HuH-7.5 (cell line): ENCODE measurements at regions not wholly inside any gene's neighbourhood (a gene's known extent, or its start where the extent isn't known, plus 50 kb on each side); places are given as distances from the start of the nearest gene placed in this dataset.

Experiments
- DNase-seq: peaks from one replicate; pipeline ENCODE4 v3.0.0; 2011; ENCODE audit warnings: low spot score

DNA sequence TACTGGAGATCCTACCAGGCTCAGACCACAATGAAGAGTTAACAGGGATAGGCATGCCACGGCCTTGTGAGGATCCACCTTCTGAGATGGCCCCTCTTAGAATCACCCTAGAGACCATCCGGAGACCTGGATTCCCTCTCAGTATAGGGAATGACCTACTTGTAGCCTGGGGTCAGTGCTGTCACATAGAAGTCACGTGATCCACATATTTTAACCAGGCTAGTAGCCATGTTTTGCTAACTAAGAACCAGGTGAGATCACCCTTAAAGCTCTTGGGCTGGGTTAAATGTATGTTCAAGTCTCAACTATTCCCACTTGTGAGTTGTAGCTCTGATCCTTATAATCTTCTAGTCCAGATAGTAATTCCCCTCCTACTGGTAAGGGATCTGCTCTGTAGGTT lies 215.4 kb downstream of the CCNG2 start:
- DNase-seq, result no peak

DNA sequence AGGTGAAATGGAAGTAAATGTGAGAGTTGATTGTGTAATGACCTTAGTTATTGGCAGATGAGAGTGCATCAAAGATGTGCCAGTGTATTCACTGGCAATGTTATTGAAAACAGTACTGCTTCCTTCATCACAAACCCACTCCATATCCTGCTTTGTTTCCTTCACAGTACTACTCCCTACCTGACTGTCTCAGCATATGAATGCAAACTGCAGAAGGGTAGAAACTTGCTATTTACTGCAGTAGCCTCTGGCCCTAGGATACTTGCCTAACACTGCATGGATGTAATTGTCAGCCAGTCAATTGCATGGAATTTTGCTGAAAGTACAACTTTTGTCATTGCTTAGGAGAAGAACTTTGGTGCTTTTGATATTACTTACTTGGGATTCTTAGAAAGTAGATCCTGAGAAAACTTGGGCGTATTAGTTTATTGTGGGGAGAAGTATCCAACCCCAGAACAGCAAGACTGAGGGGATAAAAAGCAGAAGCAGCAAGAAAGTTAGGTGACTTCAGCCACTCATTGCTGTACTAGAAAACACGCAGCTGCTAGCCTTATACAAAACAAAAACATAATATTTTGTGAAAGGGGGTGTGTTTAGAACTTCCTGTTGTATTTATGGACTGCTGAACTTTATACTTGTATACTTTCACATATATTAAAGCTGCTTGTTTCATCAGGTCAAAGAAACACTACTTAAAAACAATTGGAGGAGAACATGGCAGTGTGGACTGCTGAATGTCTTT lies 219.0 kb downstream of the CCNG2 start:
- no peak for DNase-seq

DNA sequence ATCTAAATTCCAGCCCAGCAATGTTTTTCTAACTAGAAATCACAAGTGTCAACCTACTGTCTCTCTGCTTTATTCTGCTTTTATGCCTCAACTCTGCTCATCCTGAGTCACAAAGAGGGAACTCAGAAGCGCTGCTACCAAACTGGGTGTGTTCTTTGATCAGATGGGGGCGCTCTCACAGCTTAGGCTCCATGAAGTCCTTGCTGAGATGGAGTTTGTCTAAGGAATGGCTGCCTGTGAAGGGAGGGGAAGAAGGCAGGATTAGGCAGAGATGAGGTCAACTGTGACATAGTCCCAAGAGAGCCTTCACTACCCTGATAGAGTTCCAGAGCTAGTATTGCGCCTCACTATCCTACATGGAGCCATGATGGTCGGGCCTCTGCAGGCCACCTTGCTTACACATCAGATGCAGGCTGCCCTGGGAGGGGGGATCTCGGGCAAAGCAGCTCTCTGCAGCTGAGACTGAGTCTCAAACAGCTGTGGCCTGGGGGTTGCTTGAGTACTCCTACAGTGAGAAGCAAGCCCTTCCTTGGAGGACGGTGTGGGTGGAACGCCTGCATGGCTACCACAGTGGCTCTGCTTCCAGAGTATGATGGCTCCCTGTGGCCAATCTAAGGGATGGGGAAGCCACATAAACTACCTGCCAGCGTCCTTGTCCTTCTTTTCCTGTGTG lies 219.9 kb downstream of the CCNG2 start:
- no peak for DNase-seq

DNA sequence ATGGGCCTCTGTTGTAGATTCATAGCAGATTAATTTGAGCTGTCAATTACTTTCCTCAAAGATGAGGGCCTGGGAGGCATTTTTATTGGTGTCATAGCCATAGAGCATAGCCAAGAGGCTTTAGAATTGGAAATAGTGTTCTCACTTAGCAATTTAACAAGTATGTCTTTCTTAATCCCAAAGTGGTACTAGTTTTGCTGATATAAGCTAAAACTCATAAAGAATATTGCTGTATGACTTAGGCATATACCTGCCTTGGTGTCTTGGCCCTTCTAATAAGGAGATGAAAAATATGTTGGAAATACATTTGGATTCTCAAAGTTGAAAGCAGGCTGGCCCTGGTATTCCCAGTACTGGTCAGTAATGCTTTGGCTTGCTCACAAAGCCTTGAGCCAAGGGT lies 221.5 kb upstream of the CXCL13 start:
- DNase-seq, result no peak

DNA sequence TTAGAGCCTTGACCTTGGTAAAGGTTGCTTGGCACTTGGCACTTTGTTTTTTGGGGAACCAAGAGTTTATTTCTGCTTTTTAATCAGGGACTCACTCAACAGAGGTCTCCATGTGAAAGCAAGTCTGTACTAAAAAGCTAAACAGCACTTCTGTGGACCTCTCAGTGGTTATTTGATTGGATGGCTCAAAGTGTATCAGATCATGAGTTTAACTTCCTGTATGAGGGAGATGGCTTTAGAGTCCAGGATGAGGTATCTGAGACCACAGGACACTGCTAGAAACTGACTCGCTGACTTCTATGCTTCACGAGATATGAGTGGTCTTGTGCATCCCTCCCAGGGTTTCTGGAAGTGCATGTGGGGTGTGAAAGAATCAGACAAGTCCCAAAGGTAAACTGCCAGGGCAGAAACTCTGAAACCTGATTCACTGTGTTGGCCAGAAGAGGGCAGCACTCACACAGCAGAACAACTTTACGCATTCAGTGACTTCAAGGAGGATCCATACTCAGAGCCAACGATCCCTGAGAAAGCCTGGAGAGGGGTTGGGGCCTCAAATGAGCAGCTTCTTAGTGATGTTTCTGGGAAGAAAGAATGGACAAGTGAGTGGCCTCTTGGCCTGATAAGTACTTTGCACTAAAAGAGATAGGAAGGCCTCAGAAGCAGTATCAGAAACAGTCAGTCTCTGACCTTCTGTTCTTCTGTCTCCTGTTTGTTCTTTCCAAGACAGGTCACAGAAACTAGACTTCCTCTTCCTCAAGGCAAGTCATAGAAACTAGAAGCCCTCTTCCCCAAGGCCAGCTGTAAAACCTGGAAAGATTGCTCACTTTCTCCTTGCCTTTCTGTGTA lies 220.3 kb upstream of the CXCL13 start:
- peak; percentile 10 for DNase-seq

DNA sequence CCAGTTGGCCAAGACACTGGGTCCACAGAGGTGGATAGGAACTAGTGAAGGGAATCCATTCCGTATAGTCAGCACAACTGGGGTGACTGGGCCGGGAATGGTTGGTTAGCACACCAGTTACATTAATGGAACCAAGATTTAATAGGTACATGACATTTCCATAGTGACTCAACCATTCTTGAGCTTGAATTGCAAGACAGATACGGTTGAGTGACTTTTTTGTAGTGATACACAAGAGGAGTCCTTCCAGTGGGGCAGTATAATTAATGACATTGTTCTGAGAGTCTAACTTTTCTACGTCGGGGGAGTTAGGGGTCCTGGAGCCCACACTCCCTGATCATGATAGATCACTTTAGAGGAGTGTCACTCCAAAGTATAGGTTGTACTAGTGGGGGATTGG lies 211.6 kb upstream of the CXCL13 start:
- no peak for DNase-seq

DNA sequence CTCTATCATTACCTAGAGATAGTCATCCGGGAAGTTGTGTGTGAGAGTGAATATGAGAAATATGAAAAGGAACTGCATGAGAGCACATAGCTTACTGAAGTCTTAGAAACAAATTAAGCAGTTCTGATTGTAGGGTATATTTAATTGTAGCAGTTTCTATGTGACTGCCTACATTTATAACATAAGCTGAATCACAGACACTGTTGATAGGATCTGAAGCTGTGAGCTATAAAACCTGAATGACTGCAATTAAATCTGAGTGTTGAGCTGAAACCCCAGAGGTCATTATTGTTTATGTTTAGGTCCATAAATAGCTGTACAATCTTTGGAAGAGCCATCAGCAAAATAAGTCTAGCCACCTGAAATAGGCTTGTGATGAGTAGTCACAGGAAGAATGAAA lies 210.1 kb upstream of the CXCL13 start:
- DNase-seq, result no peak

DNA sequence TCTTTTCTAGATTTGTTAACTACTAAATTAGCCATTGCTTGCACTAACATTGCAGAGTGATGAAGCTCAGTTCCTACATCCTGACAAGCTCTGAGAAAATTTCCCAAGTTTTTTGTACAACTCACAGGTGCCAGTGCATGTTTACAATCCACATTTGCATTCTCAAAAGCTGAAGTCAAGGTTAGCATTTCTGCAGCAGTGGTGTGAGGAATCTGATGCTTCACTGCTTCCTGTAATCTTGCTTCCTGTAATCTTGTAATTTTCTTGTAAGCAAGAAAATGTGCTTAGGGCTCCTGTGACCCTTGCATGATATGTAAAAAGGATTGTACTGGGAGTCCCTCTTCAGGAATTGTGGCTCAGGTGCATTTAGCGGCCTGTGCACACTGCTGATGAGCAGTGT lies 207.4 kb upstream of the CXCL13 start:
- DNase-seq, result no peak

DNA sequence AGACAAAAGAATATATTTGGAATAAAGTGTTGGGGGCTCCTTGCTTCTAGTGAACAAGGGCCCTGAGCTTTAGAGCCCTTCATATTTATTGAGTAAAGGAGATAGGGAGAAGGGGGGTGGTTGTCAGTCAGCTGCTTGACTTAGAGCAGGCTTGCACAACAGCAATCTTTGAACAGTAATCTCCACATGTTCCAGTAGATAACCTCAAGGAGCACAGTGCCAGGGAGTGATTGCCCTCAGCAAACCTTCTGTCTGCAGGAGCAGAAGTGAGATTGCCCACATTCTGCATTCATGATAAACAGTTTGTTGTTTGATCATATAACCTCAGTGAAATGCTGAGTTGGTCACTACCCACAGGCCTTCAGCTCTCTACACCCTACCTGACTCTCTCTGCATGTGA lies 205.8 kb upstream of the CXCL13 start:
- no peak for DNase-seq

DNA sequence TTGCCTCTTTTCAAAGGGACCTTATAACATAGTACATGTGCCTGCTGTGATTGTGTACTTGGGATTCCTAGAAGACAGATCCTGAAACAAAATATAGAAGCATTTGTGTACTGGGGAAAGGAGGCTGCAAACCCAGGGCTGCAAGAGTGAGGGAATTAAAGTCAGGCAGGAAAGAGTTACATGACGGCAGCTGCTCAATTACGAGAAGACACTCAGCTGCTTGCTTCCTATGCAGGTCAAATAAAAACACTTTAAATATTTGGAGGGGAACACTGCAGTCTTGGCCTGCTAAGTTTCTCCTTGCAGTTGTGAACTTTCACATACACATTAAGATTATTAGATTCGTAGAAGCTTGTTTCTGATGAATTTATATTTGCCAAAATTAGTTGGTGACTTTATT lies 191.9 kb upstream of the CXCL13 start:
- DNase-seq, result no peak

DNA sequence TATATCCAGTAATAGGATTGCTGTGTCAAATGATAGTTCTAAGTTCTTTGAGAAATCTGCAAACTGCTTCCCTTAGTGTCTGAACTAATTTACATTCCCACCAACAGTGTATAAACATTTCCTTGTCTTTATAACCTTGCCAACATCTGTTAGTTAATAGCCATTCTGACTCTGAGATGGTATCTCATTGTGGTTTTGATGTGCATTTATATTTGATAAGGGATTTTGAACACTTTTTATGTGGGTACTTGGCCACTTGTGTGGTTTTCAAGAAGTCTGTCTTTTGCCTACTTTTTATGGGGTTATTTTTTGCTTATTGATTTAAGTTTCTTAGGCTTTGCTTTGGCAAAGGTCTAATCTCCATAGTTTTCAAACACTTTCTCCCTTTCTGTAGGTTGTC lies 189.9 kb upstream of the CXCL13 start:
- DNase-seq, result no peak

DNA sequence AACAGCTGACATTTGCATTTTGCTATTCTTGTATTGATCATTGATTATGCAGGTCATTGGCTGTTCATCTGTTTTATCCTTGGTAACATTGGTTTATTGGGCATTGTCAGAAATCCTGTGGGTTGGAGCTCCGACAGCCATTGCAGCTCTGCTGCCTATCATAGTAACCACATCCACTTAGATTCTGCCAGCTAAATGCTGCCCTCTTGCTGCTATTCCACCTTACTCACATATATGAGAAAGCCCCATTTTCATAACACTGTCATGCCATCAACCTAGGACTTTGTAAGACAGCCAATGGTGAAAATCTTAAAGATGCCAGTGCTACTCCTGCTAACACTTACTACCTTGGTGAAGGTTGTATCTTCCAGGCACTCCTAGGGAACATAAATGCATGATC lies 187.3 kb upstream of the CXCL13 start:
- DNase-seq, result no peak

DNA sequence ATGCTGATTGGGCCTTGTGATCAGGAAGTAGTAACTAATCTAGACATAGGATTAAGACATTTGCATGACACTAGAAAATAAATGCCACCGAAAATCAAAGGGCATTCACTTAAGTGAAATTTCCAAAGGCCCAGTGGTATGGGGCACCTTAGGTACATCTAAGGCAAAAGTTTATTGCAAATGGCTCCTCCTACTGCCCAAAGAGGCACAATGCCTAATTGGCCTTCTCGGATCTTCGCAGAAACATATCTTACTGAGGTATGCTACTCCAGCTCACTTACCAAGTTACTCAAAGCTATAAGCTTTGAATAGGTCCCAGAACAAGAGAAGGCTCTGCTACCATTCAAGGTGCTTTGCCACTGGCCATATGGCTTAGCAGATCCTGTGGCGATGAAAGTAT lies 174.8 kb upstream of the CXCL13 start:
- DNase-seq, result no peak

DNA sequence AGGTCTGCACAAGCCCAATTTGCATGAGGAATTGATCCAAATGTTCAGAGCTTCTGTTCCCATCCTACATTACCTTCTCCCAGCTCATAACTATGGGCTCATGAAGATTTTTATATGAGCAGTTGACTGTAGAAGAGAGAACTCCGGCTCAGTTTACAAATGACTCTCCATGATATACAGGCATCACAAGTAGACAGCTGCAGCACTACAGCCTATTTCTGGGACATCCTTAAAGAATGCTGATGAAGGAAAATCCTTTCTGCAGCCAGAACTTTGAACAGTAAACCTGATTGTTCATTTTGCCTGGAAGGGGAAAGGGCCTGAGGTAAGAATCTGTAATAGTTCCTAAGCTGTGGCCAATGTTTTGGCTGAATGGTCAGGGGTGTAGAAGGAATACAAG lies 174.1 kb upstream of the CXCL13 start:
- DNase-seq, result no peak

DNA sequence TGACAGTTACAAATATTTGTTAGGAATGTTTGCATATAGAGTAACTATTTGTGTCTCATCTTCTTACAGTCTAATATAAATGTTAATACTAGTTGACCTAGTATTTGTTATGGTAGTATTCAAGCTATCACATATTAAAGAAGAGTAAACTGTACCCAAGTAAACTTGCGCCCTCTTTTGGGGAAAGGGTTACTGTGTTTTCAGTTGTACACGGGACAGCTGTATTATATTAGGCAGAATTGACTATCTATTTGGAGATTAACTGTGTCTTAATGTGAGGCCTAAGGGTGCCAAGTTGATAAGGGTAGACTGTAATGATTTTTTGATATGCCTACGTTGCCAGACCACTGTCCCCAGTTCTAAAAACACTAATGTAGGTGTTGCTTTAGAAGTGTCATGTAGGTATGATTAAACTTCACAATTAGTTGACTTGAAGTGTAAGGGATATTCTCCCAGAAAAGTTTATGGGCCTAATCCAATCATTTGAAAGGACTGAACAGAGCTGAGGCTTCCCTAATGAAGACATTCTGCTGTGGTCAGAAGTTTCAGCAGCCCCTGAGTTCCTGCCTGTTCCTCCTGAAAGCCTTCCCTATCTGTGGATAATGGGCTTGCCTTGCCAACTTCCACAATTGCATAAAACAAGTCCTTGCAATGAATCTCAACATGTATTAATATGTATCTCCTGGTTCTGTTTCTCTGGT lies 172.8 kb upstream of the CXCL13 start:
- DNase-seq, result no peak

DNA sequence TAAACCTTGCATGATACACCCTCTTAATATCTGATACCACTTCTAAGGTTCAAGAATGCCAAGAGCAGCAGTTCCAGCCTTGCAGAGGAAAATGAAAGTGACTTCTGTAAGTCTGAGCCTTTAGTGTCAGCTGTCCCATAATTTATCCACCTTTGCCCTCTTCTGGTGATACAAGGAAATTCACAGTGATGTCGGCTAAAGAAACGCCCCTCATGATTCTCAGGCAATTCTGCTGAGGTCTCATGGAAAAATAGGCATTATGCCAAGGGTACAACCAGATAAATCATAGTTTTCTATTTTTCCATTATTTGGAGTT lies 172.2 kb upstream of the CXCL13 start:
- peak; percentile 22 for DNase-seq

DNA sequence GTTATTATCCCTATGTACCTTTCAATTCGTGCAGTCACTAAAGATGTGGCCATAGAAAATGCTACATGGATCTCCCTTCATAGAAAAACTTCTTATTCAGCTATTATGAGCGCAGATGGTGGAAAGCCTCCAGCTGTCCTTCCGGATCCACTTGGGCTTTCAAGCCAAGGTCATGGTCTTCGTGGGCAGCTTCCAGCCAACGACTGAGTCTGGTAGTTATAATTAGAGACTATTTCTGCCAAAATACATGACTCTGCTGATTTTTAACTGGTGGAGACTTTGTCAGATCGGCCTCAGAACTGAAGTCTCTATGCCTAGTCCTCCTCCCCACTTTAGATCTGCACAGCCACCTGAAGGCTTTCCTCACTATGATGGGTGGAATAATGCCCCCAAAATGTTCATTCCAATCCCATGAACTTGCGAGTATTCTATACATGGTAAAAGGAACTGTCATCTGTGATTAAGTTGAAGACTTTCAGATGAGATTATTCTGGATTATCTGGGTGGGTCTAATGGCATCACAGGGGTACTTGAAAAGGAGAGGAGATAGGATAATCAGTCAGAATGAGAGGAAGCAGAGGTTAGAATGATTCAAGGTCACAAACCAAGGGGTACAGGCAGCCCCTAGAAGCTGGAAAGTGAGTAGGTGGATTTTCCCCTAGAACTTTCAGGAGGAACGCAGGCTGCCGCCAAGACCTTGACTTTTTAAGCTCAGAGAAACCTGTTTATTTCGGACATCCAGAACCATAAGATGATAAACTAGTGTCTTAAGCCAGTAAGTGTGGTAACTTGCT lies 171.1 kb upstream of the CXCL13 start:
- DNase-seq, result no peak

DNA sequence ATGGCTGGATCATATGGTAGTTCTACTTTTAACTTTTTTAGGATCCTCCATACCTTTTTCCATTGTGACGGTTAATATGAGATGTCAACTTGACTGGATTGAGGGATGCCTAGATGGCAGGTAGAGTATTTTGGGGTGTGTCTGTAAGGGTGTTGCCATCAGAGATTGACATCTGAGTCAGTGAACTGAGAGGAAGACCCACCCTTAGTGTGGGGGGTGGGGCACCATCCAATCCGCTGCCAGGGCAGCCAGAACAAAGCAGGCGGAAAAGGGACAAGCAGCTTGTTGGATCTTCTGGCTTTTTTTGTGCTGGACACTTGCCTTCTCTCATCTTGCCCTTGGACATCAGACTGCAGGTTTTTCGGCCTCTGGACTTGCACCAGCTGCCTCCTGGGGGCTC lies 168.5 kb upstream of the CXCL13 start:
- no peak for DNase-seq

DNA sequence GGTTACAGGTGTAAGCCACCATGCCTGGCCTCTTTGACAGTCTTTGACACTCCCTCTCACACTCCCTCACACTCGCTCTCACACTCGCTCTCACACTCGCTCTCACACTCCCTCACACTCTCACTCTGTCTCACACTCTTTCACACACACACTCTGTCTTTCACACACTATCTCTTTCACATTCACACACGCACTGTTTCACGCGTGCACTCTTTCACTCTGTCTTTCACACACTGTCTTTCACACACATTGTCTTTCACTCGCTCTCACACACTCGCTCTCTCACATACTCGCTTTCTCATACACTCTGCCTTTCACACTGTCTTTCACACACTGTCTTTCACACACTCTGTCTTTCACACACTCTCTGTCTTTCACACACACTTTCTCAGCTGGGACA lies 167.1 kb upstream of the CXCL13 start:
- no peak for DNase-seq

DNA sequence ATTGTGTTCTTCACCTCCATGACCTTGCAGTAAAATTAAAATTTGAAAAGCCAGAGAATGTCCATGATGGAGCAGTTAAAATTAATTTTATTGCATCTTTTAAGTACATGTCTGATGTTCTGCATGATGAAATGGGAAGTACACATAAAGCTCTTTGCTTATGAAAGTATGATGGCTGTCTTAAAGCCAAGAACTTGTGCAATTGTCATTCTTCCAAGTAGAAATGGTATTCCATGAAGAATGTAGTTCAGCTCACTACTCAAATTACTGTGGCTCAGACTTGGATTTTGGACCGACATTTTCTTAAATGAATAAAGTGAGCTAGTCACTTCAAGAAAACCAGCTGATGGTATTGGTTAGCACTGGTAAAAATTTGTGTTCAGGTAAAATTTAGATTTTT lies 161.7 kb upstream of the CXCL13 start:
- DNase-seq, result no peak

DNA sequence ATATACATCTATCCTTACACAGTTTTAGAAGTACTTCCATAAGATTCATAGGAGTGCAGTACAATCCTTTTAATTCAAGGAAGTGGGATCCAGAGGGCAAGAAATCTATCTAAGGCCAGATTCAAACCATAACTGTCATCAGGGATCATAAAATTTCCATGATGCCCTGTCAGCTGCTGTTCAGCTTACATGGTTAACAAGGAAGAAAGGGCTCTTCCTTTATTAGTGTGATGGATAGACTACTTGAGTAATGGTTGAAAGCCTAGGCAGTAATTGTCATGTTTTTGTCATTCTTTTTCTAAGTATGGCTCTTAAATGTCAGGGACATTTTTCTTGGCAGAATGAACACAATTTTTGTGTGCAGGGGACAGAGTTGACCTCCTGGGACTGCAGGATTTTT lies 159.8 kb upstream of the CXCL13 start:
- DNase-seq, result no peak

DNA sequence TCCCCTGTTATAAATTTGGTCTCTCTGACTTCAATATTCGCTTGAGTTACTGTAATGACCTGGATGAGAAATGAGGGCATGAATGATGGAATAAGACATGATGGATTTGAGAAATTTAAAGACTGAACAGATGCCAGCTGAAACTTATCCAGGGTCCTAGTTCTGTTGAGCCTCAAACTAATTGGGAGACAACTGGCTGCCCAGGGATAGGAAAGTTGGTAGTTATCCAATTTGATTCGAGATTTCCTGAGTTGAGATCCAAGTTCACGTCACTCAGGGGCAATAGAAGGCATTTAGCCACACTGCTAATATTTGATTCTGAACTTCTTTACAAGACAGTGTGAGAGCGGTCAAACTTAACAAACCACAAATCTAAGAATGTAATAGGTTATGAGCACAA lies 159.0 kb upstream of the CXCL13 start:
- no peak for DNase-seq
